ENCODE measurements at regions not wholly inside any gene's neighbourhood (a gene's known extent, or its start where the extent isn't known, plus 50 kb on each side); places are given as distances from the start of the nearest gene placed in this dataset.

GRCh38 chr2:189372688-189373257 is 68.5 kb upstream of the WDR75 start:
- TF ChIP-seq CTCF (optimal IDR thresholded peaks at IDR 0.05 in 1 of 3, IDR thresholded peaks at IDR 0.05 in 1 of 3, conservative IDR thresholded peaks at IDR 0.05 in 1 of 3; ENCODE audit: extremely low read depth in 1 of 3, insufficient read depth in 2 of 3, low read length in 3 of 3) (no peak), EZH2 (IDR thresholded peaks at IDR 0.05; ENCODE audit: low read length) (no peak)

All from keratinocyte (primary cell).